H1 (cell line): ENCODE measurements at regions not wholly inside any gene's neighbourhood (a gene's known extent, or its start where the extent isn't known, plus 50 kb on each side); places are given as distances from the start of the nearest gene placed in this dataset.

Experiments used
- CTCF ChIA-PET: fragments of 300-600 bp; sonication (Branson Sonifier 250); formaldehyde crosslinking; loops from one replicate; lab custom pipeline; 2021; ENCODE audit not compliant: partially characterized antibody; lab: Charles Lee
- POLR2A ChIA-PET: fragments of 300-600 bp; sonication (Branson Sonifier 250); formaldehyde crosslinking; loops from one replicate; lab custom pipeline; 2021; ENCODE audit warnings: inconsistent platforms; ENCODE audit not compliant: partially characterized antibody; lab: Charles Lee
- DNase-seq, 2 experiments: peaks; one replicate each; pipeline versions ENCODE4 v3.0.0 to v3.0.0-alpha.2; 2010 to 2022; ENCODE audit warnings: low spot score in 2 of 2, low read depth in 1 of 2, mixed read lengths in 1 of 2
- FAIRE-seq: peaks from 2 replicates; lab custom pipeline; 2011; peaks lifted over from hg19 to GRCh38; lab: Jason Lieb, UNC
- H2AFZ ChIP-seq: 2 replicates; pipeline ENCODE4 v1.8.1; 2012; ENCODE audit warnings: low read length, inconsistent platforms
- H2AK5ac ChIP-seq: 2 replicates; pipeline ENCODE4 v1.6.1; 2013; ENCODE audit warnings: low read depth, low read length
- H2BK120ac ChIP-seq: replicated peaks from 2 replicates; pipeline ENCODE3; 2013; ENCODE audit warnings: low read depth, low read length, inconsistent platforms
- H2BK12ac ChIP-seq: 2 replicates; pipeline ENCODE4 v1.6.1; 2013; ENCODE audit warnings: low read depth, low read length
- H2BK15ac ChIP-seq: 2 replicates; pipeline ENCODE4 v1.6.1; 2013; ENCODE audit warnings: low read length
- H2BK20ac ChIP-seq: 2 replicates; pipeline ENCODE4 v1.6.1; 2013; ENCODE audit warnings: low read length
- H2BK5ac ChIP-seq: 2 replicates; pipeline ENCODE4 v1.6.1; 2013; ENCODE audit warnings: low read depth, low read length
- H3K14ac ChIP-seq: 2 replicates; pipeline ENCODE4 v1.6.1; 2013; ENCODE audit warnings: inconsistent platforms; ENCODE audit not compliant: insufficient read length
- H3K18ac ChIP-seq: 2 replicates; pipeline ENCODE4 v1.6.1; 2013; ENCODE audit warnings: low read length; ENCODE audit errors: extremely low read depth
- H3K23ac ChIP-seq: 2 replicates; pipeline ENCODE4 v1.6.1; 2013; ENCODE audit warnings: inconsistent platforms; ENCODE audit not compliant: insufficient read length
- H3K23me2 ChIP-seq: 2 replicates; pipeline ENCODE4 v1.6.1; 2013; ENCODE audit warnings: low read depth, low read length
- H3K27ac ChIP-seq: 2 replicates; pipeline ENCODE4 v1.6.1; 2011; ENCODE audit warnings: low read depth, low read length, inconsistent platforms
- H3K27me3 ChIP-seq, 4 experiments: replicated peaks in 1 of 4; 1 replicate in 1 of 4; 2 replicates in 3 of 4; pipeline versions ENCODE4 v1.6.1 to v1.8.1; 2011 to 2013; ENCODE audit warnings: low read length in 3 of 4, mild to moderate bottlenecking in 3 of 4, inconsistent platforms in 2 of 4, mixed read lengths in 2 of 4, moderate library complexity in 1 of 4; ENCODE audit not compliant: control insufficient read depth in 3 of 4, insufficient read depth in 3 of 4; ENCODE audit errors: extremely low read depth in 1 of 4
- H3K36me3 ChIP-seq, 4 experiments: 2 replicates each; pipeline versions ENCODE4 v1.6.1 to v1.8.1; 2011 to 2013; ENCODE audit warnings: mild to moderate bottlenecking in 4 of 4, low read length in 3 of 4, moderate library complexity in 2 of 4, control low read depth in 1 of 4, inconsistent platforms in 1 of 4; ENCODE audit not compliant: insufficient read depth in 4 of 4, control insufficient read depth in 2 of 4
- H3K4ac ChIP-seq: replicated peaks from 2 replicates; pipeline ENCODE3; 2013; ENCODE audit warnings: low read length, low read depth, mixed read lengths, inconsistent platforms; ENCODE audit not compliant: insufficient read length
- H3K4me1 ChIP-seq, 4 experiments: replicated peaks in 1 of 4; 1 replicate in 1 of 4; 2 replicates in 3 of 4; pipeline versions ENCODE4 v1.6.1 to v1.8.1; 2011 to 2013; ENCODE audit warnings: low read length in 3 of 4, inconsistent platforms in 2 of 4, mixed read lengths in 1 of 4; ENCODE audit not compliant: insufficient read depth in 4 of 4, control insufficient read depth in 3 of 4
- H3K4me2 ChIP-seq, 2 experiments: 2 replicates each; pipeline versions ENCODE4 v1.6.1 to v1.8.1; 2011 to 2013; ENCODE audit warnings: low read depth in 2 of 2, low read length in 2 of 2, control low read depth in 1 of 2, inconsistent platforms in 1 of 2, mild to moderate bottlenecking in 1 of 2; ENCODE audit not compliant: insufficient read depth in 1 of 2
- H3K4me3 ChIP-seq, 4 experiments: fragments of 200-600, 300-600 bp in 1 of 4; sonication (generic), shearing (Covaris generic), sonication (Bioruptor Twin) in 1 of 4; 2 replicates each; pipeline versions ENCODE4 v1.5.1 to v1.8.1; 2011 to 2016; ENCODE audit warnings: low read length in 4 of 4, low read depth in 3 of 4, control low read depth in 2 of 4, inconsistent platforms in 2 of 4, mild to moderate bottlenecking in 2 of 4, mixed read lengths in 1 of 4, moderate library complexity in 1 of 4; ENCODE audit not compliant: insufficient read depth in 2 of 4; ENCODE audit errors: extremely low read depth in 1 of 4
- H3K56ac ChIP-seq: replicated peaks from 2 replicates; pipeline ENCODE3; 2013; ENCODE audit warnings: low read depth, mild to moderate bottlenecking, mixed read lengths, low read length, inconsistent platforms; ENCODE audit not compliant: insufficient read length
- H3K79me1 ChIP-seq: 2 replicates; pipeline ENCODE4 v1.6.1; 2013; ENCODE audit warnings: low read depth, low read length, control low read depth
- H3K79me2 ChIP-seq, 2 experiments: 2 replicates each; pipeline versions ENCODE4 v1.6.1 to v1.8.1; 2012 to 2013; ENCODE audit warnings: low read length in 2 of 2, mild to moderate bottlenecking in 2 of 2, inconsistent platforms in 1 of 2; ENCODE audit not compliant: insufficient read depth in 2 of 2, control insufficient read depth in 1 of 2
- H3K9ac ChIP-seq, 4 experiments: replicated peaks in 1 of 4; 1 replicate in 1 of 4; 2 replicates in 3 of 4; pipeline versions ENCODE4 v1.6.1 to v1.8.1; 2011 to 2013; ENCODE audit warnings: low read depth in 3 of 4, low read length in 3 of 4, control low read depth in 2 of 4, mild to moderate bottlenecking in 2 of 4, moderate library complexity in 2 of 4, inconsistent platforms in 1 of 4; ENCODE audit errors: extremely low read depth in 1 of 4
- H3K9me3 ChIP-seq, 2 experiments: 2 replicates each; pipeline versions ENCODE4 v1.6.1 to v1.8.1; 2012 to 2013; ENCODE audit warnings: mild to moderate bottlenecking in 2 of 2, moderate library complexity in 2 of 2, control low read depth in 1 of 2, inconsistent platforms in 1 of 2, low read depth in 1 of 2, low read length in 1 of 2, mixed read lengths in 1 of 2; ENCODE audit not compliant: insufficient read depth in 2 of 2
- H4K20me1 ChIP-seq, 2 experiments: replicated peaks in 1 of 2; 2 replicates each; pipeline versions ENCODE3 to v1.8.1; 2011 to 2013; ENCODE audit warnings: inconsistent platforms in 2 of 2, low read length in 2 of 2, mild to moderate bottlenecking in 1 of 2; ENCODE audit not compliant: insufficient read depth in 2 of 2, control insufficient read depth in 1 of 2
- H4K5ac ChIP-seq: 2 replicates; pipeline ENCODE4 v1.6.1; 2013; ENCODE audit warnings: low read length, low read depth, mixed read lengths, inconsistent platforms; ENCODE audit not compliant: insufficient read length
- H4K8ac ChIP-seq: 2 replicates; pipeline ENCODE4 v1.8.0; 2013; ENCODE audit warnings: mild to moderate bottlenecking, moderate library complexity, low read length, inconsistent platforms; ENCODE audit not compliant: insufficient read depth; ENCODE audit errors: extremely low read depth
- H4K91ac ChIP-seq: replicated peaks from 2 replicates; pipeline ENCODE3; 2013; ENCODE audit warnings: low read length, mixed read lengths, inconsistent platforms; ENCODE audit not compliant: insufficient read length
- ATF3 ChIP-seq: IDR thresholded peaks from 2 replicates; pipeline ENCODE4 v1.6.1; 2011; ENCODE audit warnings: low read depth, mild to moderate bottlenecking, low read length; ENCODE audit not compliant: insufficient read depth
- CEBPB ChIP-seq: IDR thresholded peaks from 2 replicates; pipeline ENCODE4 v1.6.1; 2012; ENCODE audit warnings: low read depth, low read length
- CHD2 ChIP-seq: IDR thresholded peaks from 2 replicates; pipeline ENCODE4 v1.6.1; 2012; ENCODE audit warnings: low read length, improper control_type of control experiment
- CTBP2 ChIP-seq: IDR thresholded peaks from 2 replicates; pipeline ENCODE4 v1.7.0; 2011; ENCODE audit warnings: borderline replicate concordance, mild to moderate bottlenecking, moderate library complexity, mixed read lengths, low read length; ENCODE audit not compliant: insufficient read depth, insufficient read length
- GABPA ChIP-seq: IDR thresholded peaks from 2 replicates; pipeline ENCODE4 v1.6.1; 2011; ENCODE audit warnings: mild to moderate bottlenecking, low read length, moderate library complexity, borderline replicate concordance; ENCODE audit not compliant: insufficient read depth
- PHF8 ChIP-seq: fragments of 200-600 bp; sonication (generic); conservative IDR thresholded peaks from 2 replicates; pipeline ENCODE4 v1.7.1; 2012; ENCODE audit warnings: low read depth, mild to moderate bottlenecking, inconsistent platforms, low read length, moderate library complexity
- POLR2A ChIP-seq, 2 experiments: IDR thresholded peaks; 1 replicate in 1 of 2; 2 replicates in 1 of 2; pipeline ENCODE4 v1.6.1; 2011; ENCODE audit warnings: low read depth in 2 of 2, low read length in 2 of 2, mild to moderate bottlenecking in 2 of 2; ENCODE audit errors: control extremely low read depth in 1 of 2
- RAD21 ChIP-seq, 2 experiments: IDR thresholded peaks in 1 of 2; conservative IDR thresholded peaks in 1 of 2; 2 replicates each; pipeline ENCODE4 v1.6.1; 2011; ENCODE audit warnings: low read depth in 2 of 2, low read length in 2 of 2, improper control_type of control experiment in 1 of 2, inconsistent platforms in 1 of 2, mild to moderate bottlenecking in 1 of 2, moderate library complexity in 1 of 2
- SRF ChIP-seq: IDR thresholded peaks from 2 replicates; pipeline ENCODE4 v1.6.1; 2011; ENCODE audit warnings: mild to moderate bottlenecking, low read depth, low read length, moderate library complexity
- WGBS, 2 experiments: shearing (Covaris generic) in 1 of 2; methylation state at CpG; one replicate each; pipeline versions ENCODE4 v1.1.6 to v1.1.7; 2013 to 2015; ENCODE audit warnings: low lambda C conversion rate in 2 of 2, mixed read lengths in 2 of 2, inconsistent platforms in 1 of 2, low coverage in 1 of 2, missing lambda C conversion rate in 1 of 2; ENCODE audit not compliant: insufficient replicate concordance in 2 of 2, insufficient coverage in 1 of 2, insufficient read length in 1 of 2; ENCODE audit errors: extremely low coverage in 1 of 2, missing lambda C conversion rate in 1 of 2; 5-methylcytosine and 5-hydroxymethylcytosine counted together

DNA sequence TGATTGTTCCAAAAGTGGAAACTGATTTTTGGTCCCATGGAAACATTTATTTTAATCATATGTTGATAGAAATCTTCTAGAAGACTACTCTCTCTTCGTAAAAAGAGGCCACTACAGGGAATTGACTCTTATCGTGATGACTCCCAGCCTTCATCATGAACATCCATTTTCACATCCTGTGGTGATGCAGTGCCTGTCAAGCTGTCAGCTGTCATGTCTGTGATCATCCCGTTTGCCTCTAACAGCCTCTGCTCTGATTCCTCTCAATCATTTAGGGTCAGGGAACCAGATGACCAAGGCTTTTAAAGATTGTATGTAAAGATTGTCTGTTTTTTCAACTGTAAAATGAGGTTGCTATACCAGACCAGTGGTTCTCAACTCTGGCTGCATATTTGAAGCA lies 419.0 kb upstream of the MGAT4C start:
- no peaks in the 10 kb centered on the region for H3K36me3 ChIP-seq
- H3K18ac ChIP-seq, result no peak overlapping the region
- DNase-seq, result no peak
- H2AFZ ChIP-seq, result no peak overlapping the region
- no peak overlapping the region for H2BK20ac ChIP-seq
- H2BK15ac ChIP-seq, result no peak overlapping the region
- H3K23ac ChIP-seq, result no peak overlapping the region
- TF ChIP-seq PHF8 (no peak), ATF3 (no peak), GABPA (no peak), SRF (no peak), CTBP2 (no peak), RAD21 (IDR thresholded peaks at IDR 0.05 in 1 of 2, conservative IDR thresholded peaks at IDR 0.05 in 1 of 2; ENCODE audit: low read depth in 2 of 2, low read length in 2 of 2) (no peak), CHD2 (no peak), CEBPB (no peak), POLR2A (IDR thresholded peaks at IDR 0.05; ENCODE audit: control extremely low read depth in 1 of 2, low read depth in 2 of 2, low read length in 2 of 2) (no peak)
- TF ChIP-seq, all 59 proteins: peak for 0
- Histone ChIP-seq H3K23me2 (no peaks in the 10 kb centered on the region), H4K5ac (no peak overlapping the region), H2BK12ac (no peak overlapping the region), H4K20me1 (no peaks in the 10 kb centered on the region), H2BK120ac (no peak overlapping the region), H3K9ac (no peak overlapping the region), H3K27ac (no peak overlapping the region), H3K14ac (no peak overlapping the region), H2BK5ac (no peak overlapping the region), H4K8ac (no peak overlapping the region), H3K4ac (no peak overlapping the region), H3K4me2 (no peak overlapping the region), H3K27me3 (no peaks in the 10 kb centered on the region), H3K79me1 (no peaks in the 10 kb centered on the region), H3K4me3 (no peak overlapping the region), H3K9me3 (no peaks in the 10 kb centered on the region), H2AK5ac (no peak overlapping the region), H3K56ac (no peak overlapping the region), H3K4me1 (no peaks in the 10 kb centered on the region), H4K91ac (no peak overlapping the region), H3K79me2 (no peaks in the 10 kb centered on the region)
- CTCF ChIA-PET, result no interaction called here
- WGBS, 2 experiments, result 85% methylated on average over 3 of the region's 3 CpGs; no CpG with 5 or more reads in 1 of the 2 experiments
- POLR2A ChIA-PET, result no interaction called here
- no peak for FAIRE-seq
